Breast epithelium (tissue), 3 donors: ENCODE measurements at regions not wholly inside any gene's neighbourhood (a gene's known extent, or its start where the extent isn't known, plus 50 kb on each side); places are given as distances from the start of the nearest gene placed in this dataset.

ENCODE experiments used
- CTCF ChIP-seq, 3 donors: fragments of 450-650 bp; IDR thresholded peaks; one replicate each; pipeline ENCODE4 v1.5.1; 2016 to 2017; ENCODE audit warnings: antibody characterized with exemption in 3 of 3, mild to moderate bottlenecking in 3 of 3, moderate library complexity in 3 of 3
- POLR2A ChIP-seq: fragments of 450-650 bp; IDR thresholded peaks from one replicate; pipeline ENCODE4 v1.6.1; 2016; ENCODE audit warnings: antibody characterized with exemption, mild to moderate bottlenecking, moderate library complexity
- POLR2AphosphoS5 ChIP-seq, 3 donors: sonication (generic); formaldehyde crosslinking; IDR thresholded peaks; one replicate each; pipeline ENCODE4 v1.6.1; 2017; ENCODE audit warnings: antibody characterized with exemption in 3 of 3

- TF ChIP-seq CTCF (IDR thresholded peaks at IDR 0.05) (no peak), POLR2A (no peak), POLR2AphosphoS5 (IDR thresholded peaks at IDR 0.05) (no peak)
These were observed 78.4 kb upstream of the RBPJ start for GRCh38 chr4:26242451-26242850.
